SJCRH30 (cell line): ENCODE measurements at regions not wholly inside any gene's neighbourhood (a gene's known extent, or its start where the extent isn't known, plus 50 kb on each side); places are given as distances from the start of the nearest gene placed in this dataset.
A peak's percentile ranks its signal among the peaks of the same experiment; 100 is the strongest.

Experiments
- DNase-seq, 2 experiments: peaks; one replicate each; pipeline ENCODE4 v3.0.0-alpha.2; 2015 to 2020
- H3K27ac ChIP-seq: fragments of 250-450 bp; sonication (Bioruptor Pico); 2 replicates; pipeline ENCODE4 v1.5.1; 2020; ENCODE audit warnings: mild to moderate bottlenecking, moderate library complexity
- H3K27me3 ChIP-seq: fragments of 250-450 bp; sonication (Bioruptor Pico); 2 replicates; pipeline ENCODE4 v1.5.1; 2020; ENCODE audit warnings: mild to moderate bottlenecking, moderate library complexity
- H3K36me3 ChIP-seq: fragments of 250-450 bp; sonication (Bioruptor Pico); 2 replicates; pipeline ENCODE4 v1.5.1; 2020; ENCODE audit warnings: mild to moderate bottlenecking, moderate library complexity
- H3K4me1 ChIP-seq: fragments of 250-450 bp; sonication (Bioruptor Pico); 2 replicates; pipeline ENCODE4 v1.5.1; 2020; ENCODE audit warnings: mild to moderate bottlenecking, moderate library complexity
- H3K4me3 ChIP-seq: fragments of 250-450 bp; sonication (Bioruptor Pico); 2 replicates; pipeline ENCODE4 v1.5.1; 2020; ENCODE audit warnings: mild to moderate bottlenecking, moderate library complexity
- H3K9me3 ChIP-seq: fragments of 250-450 bp; sonication (Bioruptor Pico); replicated peaks from 2 replicates; pipeline ENCODE4 v1.5.1; 2020; ENCODE audit warnings: mild to moderate bottlenecking, moderate library complexity

GRCh38 chr7:50203521-50203920 is 101.0 kb upstream of the IKZF1 start:
- Histone ChIP-seq H3K36me3 (no peaks in the 10 kb centered on the region), H3K27ac (no peak overlapping the region), H3K27me3 (peaks cover 13% of the 10 kb centered on the region; the same call in 1 of the 2 replicates), H3K4me1 (no peaks in the 10 kb centered on the region), H3K9me3 (no peaks in the 10 kb centered on the region), H3K4me3 (no peak overlapping the region)
- DNase-seq, result no peak

GRCh38 chr7:50202052-50202555 is 102.4 kb upstream of the IKZF1 start:
- Histone ChIP-seq H3K4me3 (no peak overlapping the region), H3K27me3 (peaks cover 9% of the 10 kb centered on the region; the same call in 1 of the 2 replicates), H3K27ac (no peak overlapping the region), H3K36me3 (no peaks in the 10 kb centered on the region), H3K9me3 (no peaks in the 10 kb centered on the region), H3K4me1 (no peaks in the 10 kb centered on the region; the same call in 1 of the 2 replicates)
- DNase-seq, result no peak

GRCh38 chr7:50199824-50200223 is 104.7 kb upstream of the IKZF1 start:
- H3K27me3 ChIP-seq, result peaks cover 9% of the 10 kb centered on the region
- no peaks in the 10 kb centered on the region; the same call in 1 of the 2 replicates for H3K4me1 ChIP-seq
- no peak overlapping the region for H3K4me3 ChIP-seq
- H3K36me3 ChIP-seq, result no peaks in the 10 kb centered on the region
- DNase-seq, result no peak
- H3K9me3 ChIP-seq, result no peaks in the 10 kb centered on the region
- H3K27ac ChIP-seq, result no peak overlapping the region

GRCh38 chr7:50197549-50197948 is 104.5 kb upstream of the ZPBP start:
- peak; percentile 47 to 53 for DNase-seq
- Histone ChIP-seq H3K36me3 (no peaks in the 10 kb centered on the region), H3K9me3 (no peaks in the 10 kb centered on the region), H3K4me1 (no peaks in the 10 kb centered on the region; the same call in 1 of the 2 replicates), H3K27me3 (peaks cover 16% of the 10 kb centered on the region), H3K4me3 (no peak overlapping the region), H3K27ac (no peak overlapping the region)

- no peaks in the 10 kb centered on the region for H3K9me3 ChIP-seq
Measured at GRCh38 chr7:50196719-50197118, 103.7 kb upstream of the ZPBP start.

GRCh38 chr7:50190776-50191175 is 97.7 kb upstream of the ZPBP start:
- Histone ChIP-seq H3K4me3 (no peak overlapping the region), H3K36me3 (no peaks in the 10 kb centered on the region), H3K27ac (no peak overlapping the region), H3K9me3 (no peaks in the 10 kb centered on the region), H3K27me3 (peaks cover 19% of the 10 kb centered on the region), H3K4me1 (no peaks in the 10 kb centered on the region)
- no peak for DNase-seq

More at GRCh38 chr7:50196719-50197118, 103.7 kb upstream of the ZPBP start:
- Histone ChIP-seq H3K4me3 (no peak overlapping the region), H3K27ac (no peak overlapping the region), H3K27me3 (peaks cover 22% of the 10 kb centered on the region), H3K36me3 (no peaks in the 10 kb centered on the region), H3K4me1 (no peaks in the 10 kb centered on the region; the same call in 1 of the 2 replicates)
- no peak for DNase-seq

GRCh38 chr7:50189371-50189770 is 96.3 kb upstream of the ZPBP start:
- no peak overlapping the region for H3K27ac ChIP-seq
- H3K4me1 ChIP-seq, result no peaks in the 10 kb centered on the region
- peaks cover 16% of the 10 kb centered on the region; the same call in 1 of the 2 replicates for H3K27me3 ChIP-seq
- no peaks in the 10 kb centered on the region for H3K36me3 ChIP-seq
- DNase-seq, result no peak
- H3K4me3 ChIP-seq, result no peak overlapping the region
- no peaks in the 10 kb centered on the region for H3K9me3 ChIP-seq

GRCh38 chr7:50185951-50186682 is 93.1 kb upstream of the ZPBP start:
- Histone ChIP-seq H3K9me3 (no peaks in the 10 kb centered on the region), H3K27me3 (no peaks in the 10 kb centered on the region; the same call in 1 of the 2 replicates), H3K4me3 (no peak overlapping the region), H3K4me1 (no peaks in the 10 kb centered on the region), H3K36me3 (no peaks in the 10 kb centered on the region), H3K27ac (no peak overlapping the region)
- no peak for DNase-seq

GRCh38 chr7:50185208-50185607 is 92.2 kb upstream of the ZPBP start:
- Histone ChIP-seq H3K27ac (no peak overlapping the region), H3K27me3 (no peaks in the 10 kb centered on the region; the same call in 1 of the 2 replicates), H3K36me3 (no peaks in the 10 kb centered on the region), H3K4me3 (no peak overlapping the region), H3K9me3 (no peaks in the 10 kb centered on the region), H3K4me1 (no peaks in the 10 kb centered on the region)
- no peak for DNase-seq

- Histone ChIP-seq H3K36me3 (no peaks in the 10 kb centered on the region), H3K4me1 (no peaks in the 10 kb centered on the region), H3K9me3 (no peaks in the 10 kb centered on the region), H3K27ac (no peak overlapping the region), H3K4me3 (no peak overlapping the region), H3K27me3 (peaks cover under 1% of the 10 kb centered on the region; the same call in 1 of the 2 replicates)
- no peak for DNase-seq
Measured at GRCh38 chr7:50184271-50184990, 91.4 kb upstream of the ZPBP start.

GRCh38 chr7:50182759-50183158 is 89.7 kb upstream of the ZPBP start:
- H3K27ac ChIP-seq, result no peak overlapping the region
- peaks cover 10% of the 10 kb centered on the region; the same call in 1 of the 2 replicates for H3K27me3 ChIP-seq
- no peaks in the 10 kb centered on the region for H3K9me3 ChIP-seq
- H3K4me1 ChIP-seq, result no peaks in the 10 kb centered on the region
- H3K36me3 ChIP-seq, result no peaks in the 10 kb centered on the region
- H3K4me3 ChIP-seq, result no peak overlapping the region
- no peak for DNase-seq

- no peak overlapping the region for H3K27ac ChIP-seq
- H3K9me3 ChIP-seq, result no peaks in the 10 kb centered on the region
- DNase-seq, result no peak
- peaks cover 15% of the 10 kb centered on the region for H3K27me3 ChIP-seq
- no peaks in the 10 kb centered on the region for H3K4me1 ChIP-seq
- H3K4me3 ChIP-seq, result no peak overlapping the region
- H3K36me3 ChIP-seq, result no peaks in the 10 kb centered on the region
Measured at GRCh38 chr7:50181081-50181480, 88.0 kb upstream of the ZPBP start.

- Histone ChIP-seq H3K9me3 (no peaks in the 10 kb centered on the region), H3K36me3 (no peaks in the 10 kb centered on the region), H3K4me3 (no peak overlapping the region), H3K27me3 (peaks cover 15% of the 10 kb centered on the region), H3K4me1 (no peaks in the 10 kb centered on the region), H3K27ac (no peak overlapping the region)
- no peak for DNase-seq
Measured at GRCh38 chr7:50178166-50178565, 85.1 kb upstream of the ZPBP start.

GRCh38 chr7:50174948-50175347 is 81.9 kb upstream of the ZPBP start:
- Histone ChIP-seq H3K4me3 (no peak overlapping the region), H3K9me3 (no peaks in the 10 kb centered on the region), H3K4me1 (no peaks in the 10 kb centered on the region), H3K36me3 (no peaks in the 10 kb centered on the region), H3K27me3 (peaks cover 18% of the 10 kb centered on the region), H3K27ac (no peak overlapping the region)
- DNase-seq, result no peak
